AG09319 (cell line): ENCODE measurements at regions not wholly inside any gene's neighbourhood (a gene's known extent, or its start where the extent isn't known, plus 50 kb on each side); places are given as distances from the start of the nearest gene placed in this dataset.
"Not testable (repeated sequence)": the region's sequence is repeated elsewhere in the genome, so short reads cannot be mapped to it uniquely, and the experiment has no call there.

Source experiments
- DNase-seq: peaks from one replicate; pipeline ENCODE4 v3.0.0-alpha.2; 2010; ENCODE audit warnings: low read depth; ENCODE audit errors: extremely low read depth
- CTCF ChIP-seq: IDR thresholded peaks from 2 replicates; pipeline ENCODE4 v1.5.1; 2011; ENCODE audit warnings: low read depth, mild to moderate bottlenecking, inconsistent platforms, low read length, moderate library complexity

GRCh38 chr2:77778917-77779316 is 256.7 kb upstream of the LRRTM4 start:
- DNase-seq: no peak
- TF ChIP-seq CTCF: no peak

GRCh38 chr2:77793500-77793899 is 271.3 kb upstream of the LRRTM4 start:
- DNase-seq: not testable (repeated sequence)

- no peak for DNase-seq
- no peak for TF ChIP-seq CTCF
These were observed 274.2 kb upstream of the LRRTM4 start for GRCh38 chr2:77796397-77796796.

- no peak for TF ChIP-seq CTCF
- DNase-seq: no peak
These were observed 274.9 kb upstream of the LRRTM4 start for GRCh38 chr2:77797088-77797487.

- DNase-seq: no peak
- no peak for TF ChIP-seq CTCF
These were observed 278.2 kb upstream of the LRRTM4 start for GRCh38 chr2:77800410-77800809.

GRCh38 chr2:77807531-77808215 is 285.5 kb upstream of the LRRTM4 start:
- TF ChIP-seq CTCF: no peak

GRCh38 chr2:77808599-77808998 is 286.4 kb upstream of the LRRTM4 start:
- TF ChIP-seq CTCF: no peak

More at GRCh38 chr2:77807531-77808215, 285.5 kb upstream of the LRRTM4 start:
- no peak for DNase-seq

GRCh38 chr2:77813599-77813998 is 291.4 kb upstream of the LRRTM4 start:
- DNase-seq: no peak
- no peak for TF ChIP-seq CTCF

More at GRCh38 chr2:77808599-77808998, 286.4 kb upstream of the LRRTM4 start:
- DNase-seq: no peak
